HG02973 (cell line): ENCODE measurements at regions not wholly inside any gene's neighbourhood (a gene's known extent, or its start where the extent isn't known, plus 50 kb on each side); places are given as distances from the start of the nearest gene placed in this dataset.
"Not testable (repeated sequence)": the region's sequence is repeated elsewhere in the genome, so short reads cannot be mapped to it uniquely, and the experiment has no call there.

Experiments used
- ATAC-seq: cut with Tn5 transposase; IDR thresholded peaks from one replicate; pipeline ENCODE4 v1.9.1; 2021; ENCODE audit warnings: moderate library complexity; ENCODE audit not compliant: unreplicated experiment

GRCh38 chr18:28771849-28772248 lies 594.9 kb upstream of the CDH2 start:
- ATAC-seq = no peak

- no peak for ATAC-seq
These were observed 592.1 kb upstream of the CDH2 start for GRCh38 chr18:28768791-28769768.

DNA sequence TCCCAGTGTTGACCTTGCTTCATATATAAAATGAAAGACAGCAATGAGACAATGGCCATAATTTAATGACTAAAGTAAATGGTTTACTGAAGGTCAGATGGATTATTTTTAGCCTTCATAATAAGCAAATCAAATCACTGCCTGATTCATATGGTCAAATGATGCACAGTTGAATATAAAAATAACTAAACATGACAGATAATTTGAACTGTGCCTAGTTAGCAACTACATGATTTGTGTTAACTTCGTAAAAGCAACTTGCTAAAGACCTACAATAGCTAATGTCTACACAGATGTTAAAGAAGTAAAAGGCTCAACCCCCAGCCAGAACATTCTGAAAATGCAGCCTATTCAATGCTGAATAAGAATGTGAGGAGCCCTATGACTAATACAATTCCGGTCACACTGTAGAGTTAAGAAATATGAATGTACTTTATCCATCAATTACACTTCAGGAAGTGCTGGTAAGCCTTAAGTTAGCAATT lies 590.8 kb upstream of the CDH2 start:
- no peak for ATAC-seq

GRCh38 chr18:28767201-28767600 lies 590.3 kb upstream of the CDH2 start:
- no peak for ATAC-seq

DNA sequence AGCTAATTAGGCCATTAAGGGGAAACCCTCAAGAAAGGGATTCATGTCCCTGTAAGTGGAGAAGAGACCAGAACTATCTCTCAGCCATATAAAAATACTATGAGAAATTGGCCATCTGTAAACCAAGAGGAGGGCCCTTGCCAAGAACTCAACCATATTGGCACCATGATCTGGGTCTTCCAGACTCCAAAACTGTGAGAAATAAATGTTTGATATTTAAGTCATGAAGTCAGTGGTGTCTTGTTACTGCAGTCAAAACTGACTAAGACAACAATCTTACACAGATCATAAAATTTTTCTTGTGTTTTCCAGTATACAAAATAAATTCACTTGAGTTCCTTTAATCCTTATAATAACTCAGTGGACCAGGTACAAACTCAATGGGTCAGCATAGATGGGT lies 589.8 kb upstream of the CDH2 start:
- no peak for ATAC-seq

DNA sequence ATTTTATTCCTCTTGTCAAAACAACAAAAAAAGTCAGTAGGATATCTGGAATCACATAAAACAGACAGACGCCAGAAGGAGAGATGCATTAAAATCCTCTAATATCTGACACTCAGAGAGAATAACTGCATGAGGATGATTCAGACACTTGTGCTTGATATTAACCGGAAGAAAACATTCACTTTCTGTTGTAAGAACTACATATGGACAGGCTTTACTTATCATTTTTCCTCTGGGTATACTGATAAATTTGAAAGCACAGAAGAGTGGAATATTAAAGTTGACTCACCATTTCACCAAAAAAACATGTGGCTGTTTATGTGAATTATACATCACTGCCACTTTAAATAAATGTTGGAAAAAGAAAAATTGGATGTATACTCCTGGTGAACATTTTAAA lies 589.1 kb upstream of the CDH2 start:
- no peak for ATAC-seq

GRCh38 chr18:28760299-28760698 lies 583.4 kb upstream of the CDH2 start:
- no peak for ATAC-seq

GRCh38 chr18:28757466-28758008 lies 580.6 kb upstream of the CDH2 start:
- no peak for ATAC-seq

DNA sequence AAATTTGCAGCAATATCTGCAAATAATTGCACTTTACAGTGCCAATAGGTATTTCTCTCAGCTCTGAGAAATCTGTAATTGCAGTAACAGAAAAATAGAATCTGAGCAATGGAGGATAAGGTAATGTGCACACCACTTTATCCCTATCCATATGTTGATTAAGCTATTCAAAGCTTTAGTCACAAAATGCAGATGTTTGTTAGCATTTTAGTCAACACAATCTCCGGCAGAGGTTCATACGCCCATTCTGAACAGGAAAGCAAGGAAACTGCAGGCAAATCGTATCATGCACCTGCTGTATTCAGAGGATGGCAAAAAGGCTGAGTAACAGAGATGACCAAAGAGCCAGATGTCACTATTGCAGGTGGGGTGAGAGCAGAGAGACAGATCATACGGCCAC lies 566.2 kb upstream of the CDH2 start:
- no peak for ATAC-seq

- ATAC-seq = no peak
These were observed 563.6 kb upstream of the CDH2 start for GRCh38 chr18:28740575-28740974.

GRCh38 chr18:28736951-28737350 lies 560.0 kb upstream of the CDH2 start:
- no peak for ATAC-seq

- ATAC-seq = no peak
These were observed 559.3 kb upstream of the CDH2 start for GRCh38 chr18:28736223-28736622.

GRCh38 chr18:28735731-28736130 lies 558.8 kb upstream of the CDH2 start:
- ATAC-seq = no peak

GRCh38 chr18:28729321-28729720 lies 552.4 kb upstream of the CDH2 start:
- ATAC-seq = no peak

GRCh38 chr18:28728891-28729290 lies 552.0 kb upstream of the CDH2 start:
- no peak for ATAC-seq

DNA sequence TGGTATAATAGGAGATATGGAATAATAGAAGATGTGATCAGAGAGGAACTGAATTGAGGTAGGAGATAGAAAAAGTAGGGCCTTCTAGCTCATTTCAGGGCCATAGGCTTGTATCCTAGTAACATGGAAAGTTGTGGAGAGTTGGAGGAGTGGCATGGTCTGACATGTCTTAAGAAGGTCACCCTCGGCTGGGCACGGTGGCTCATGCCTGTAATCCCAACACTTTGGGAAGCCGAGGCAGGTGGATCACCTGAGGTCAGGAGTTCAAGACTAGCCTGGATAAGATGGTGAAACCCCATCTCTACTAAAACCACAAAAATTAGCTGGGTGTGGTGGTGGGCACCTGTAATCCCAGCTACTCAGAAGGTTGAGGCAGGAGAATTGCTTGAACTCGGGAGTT lies 550.3 kb upstream of the CDH2 start:
- not testable (repeated sequence) for ATAC-seq

DNA sequence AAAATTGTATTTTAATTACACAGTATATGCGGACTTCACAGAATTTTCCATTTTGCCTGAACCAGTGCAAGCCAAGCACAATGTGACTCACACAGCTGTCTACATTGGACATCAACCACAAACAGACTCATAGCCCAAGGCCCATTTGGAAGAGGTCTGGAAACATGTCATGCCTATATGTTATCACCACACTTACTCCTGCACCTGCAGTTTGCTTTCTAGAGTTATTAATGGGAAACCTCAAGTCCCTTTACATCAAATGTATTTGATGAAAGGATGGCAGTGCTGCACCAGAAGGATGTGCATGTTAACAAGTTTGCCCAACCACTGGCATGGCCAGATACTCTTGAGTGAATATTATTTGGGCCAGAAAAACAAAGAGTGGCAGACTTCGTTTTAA lies 548.9 kb upstream of the CDH2 start:
- ATAC-seq = no peak

- ATAC-seq = no peak
These were observed 546.6 kb upstream of the CDH2 start for GRCh38 chr18:28723506-28723905.

- no peak for ATAC-seq
These were observed 541.8 kb upstream of the CDH2 start for GRCh38 chr18:28718696-28719095.

GRCh38 chr18:28716338-28716737 lies 539.4 kb upstream of the CDH2 start:
- no peak for ATAC-seq

GRCh38 chr18:28715206-28715605 lies 538.3 kb upstream of the CDH2 start:
- no peak for ATAC-seq

DNA sequence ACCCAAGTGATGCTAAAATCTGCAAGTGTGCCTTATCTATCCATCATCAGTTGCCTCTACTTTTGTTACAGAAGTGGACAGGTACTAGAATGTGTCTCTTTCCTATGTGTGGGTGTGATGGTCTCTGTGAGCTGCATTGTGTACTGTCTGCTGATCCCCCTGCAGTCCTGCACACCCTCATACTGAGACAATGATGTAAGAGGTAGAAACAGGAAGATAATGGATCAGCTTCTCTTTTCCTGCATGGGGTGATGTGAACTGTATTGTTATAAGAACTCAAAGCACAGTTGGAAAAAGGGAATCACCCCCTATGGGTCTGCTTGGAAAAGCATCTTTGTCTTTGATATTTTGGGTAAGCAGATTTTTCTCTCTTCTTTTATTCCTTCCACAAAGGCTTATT lies 537.6 kb upstream of the CDH2 start:
- ATAC-seq = no peak
